ENCODE measurements at regions not wholly inside any gene's neighbourhood (a gene's known extent, or its start where the extent isn't known, plus 50 kb on each side); places are given as distances from the start of the nearest gene placed in this dataset.

DNA sequence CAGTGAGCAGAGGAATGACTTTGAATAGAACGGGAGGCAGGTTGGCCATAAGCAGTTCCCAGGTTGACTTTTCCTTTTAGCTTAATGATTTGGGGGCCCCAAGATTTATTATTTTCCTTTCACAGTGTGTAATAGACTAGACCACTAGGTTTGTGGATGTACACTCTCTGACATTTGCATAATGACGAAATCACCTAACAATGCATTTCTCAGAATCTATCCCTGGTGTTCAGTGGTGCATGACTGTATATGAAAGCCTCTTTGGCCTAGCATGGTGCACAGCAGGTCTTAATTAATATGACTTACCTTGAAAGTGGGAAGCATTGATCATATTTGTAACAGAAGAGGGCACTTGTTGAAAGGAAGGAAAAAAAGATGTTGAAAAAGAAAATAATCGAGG lies 761.9 kb downstream of the TYW1 start:
- DNase-seq (ENCODE audit: low read depth): no peak
- TF ChIP-seq, protein P1, sequence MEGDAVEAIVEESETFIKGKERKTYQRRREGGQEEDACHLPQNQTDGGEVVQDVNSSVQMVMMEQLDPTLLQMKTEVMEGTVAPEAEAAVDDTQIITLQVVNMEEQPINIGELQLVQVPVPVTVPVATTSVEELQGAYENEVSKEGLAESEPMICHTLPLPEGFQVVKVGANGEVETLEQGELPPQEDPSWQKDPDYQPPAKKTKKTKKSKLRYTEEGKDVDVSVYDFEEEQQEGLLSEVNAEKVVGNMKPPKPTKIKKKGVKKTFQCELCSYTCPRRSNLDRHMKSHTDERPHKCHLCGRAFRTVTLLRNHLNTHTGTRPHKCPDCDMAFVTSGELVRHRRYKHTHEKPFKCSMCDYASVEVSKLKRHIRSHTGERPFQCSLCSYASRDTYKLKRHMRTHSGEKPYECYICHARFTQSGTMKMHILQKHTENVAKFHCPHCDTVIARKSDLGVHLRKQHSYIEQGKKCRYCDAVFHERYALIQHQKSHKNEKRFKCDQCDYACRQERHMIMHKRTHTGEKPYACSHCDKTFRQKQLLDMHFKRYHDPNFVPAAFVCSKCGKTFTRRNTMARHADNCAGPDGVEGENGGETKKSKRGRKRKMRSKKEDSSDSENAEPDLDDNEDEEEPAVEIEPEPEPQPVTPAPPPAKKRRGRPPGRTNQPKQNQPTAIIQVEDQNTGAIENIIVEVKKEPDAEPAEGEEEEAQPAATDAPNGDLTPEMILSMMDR (IDR thresholded peaks at IDR 0.05; ENCODE audit: low read length, missing control alignments): no peak
- H3K4me3 ChIP-seq (replicated peaks; ENCODE audit: low read depth, low read length): no peak overlapping the region

DNA sequence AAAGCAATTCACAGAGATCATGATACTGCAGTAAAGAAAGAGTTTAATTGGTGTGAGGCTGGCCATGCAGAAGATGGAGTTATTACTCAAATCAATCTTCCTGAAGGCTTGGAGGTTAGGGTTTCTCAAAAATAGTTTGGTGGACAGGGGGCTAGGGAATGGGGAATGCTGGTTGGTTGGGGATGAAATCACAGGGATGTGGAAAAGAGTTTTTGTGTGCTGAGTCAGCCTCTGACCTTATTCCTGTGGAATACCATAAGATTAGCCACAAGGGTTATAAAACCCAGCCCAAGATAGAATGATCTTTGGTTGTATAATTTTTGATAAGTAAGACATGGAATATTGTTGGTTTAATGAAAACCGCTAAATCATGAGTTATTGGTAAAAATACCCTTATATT lies 764.3 kb downstream of the TYW1 start:
- TF ChIP-seq, protein P1 (IDR thresholded peaks at IDR 0.05; ENCODE audit: low read length, missing control alignments): no peak
- no peak overlapping the region for H3K4me3 ChIP-seq (replicated peaks; ENCODE audit: low read depth, low read length)
- no peak for DNase-seq (ENCODE audit: low read depth)

GRCh38 chr7:67762516-67762915 lies 765.9 kb downstream of the TYW1 start:
- no peak for DNase-seq (ENCODE audit: low read depth)
- H3K4me3 ChIP-seq (replicated peaks; ENCODE audit: low read depth, low read length): no peak overlapping the region
- TF ChIP-seq, protein P1 (IDR thresholded peaks at IDR 0.05; ENCODE audit: low read length, missing control alignments): no peak

GRCh38 chr7:67764289-67764688 lies 767.7 kb downstream of the TYW1 start:
- TF ChIP-seq, protein P1 (IDR thresholded peaks at IDR 0.05; ENCODE audit: low read length, missing control alignments): no peak
- H3K4me3 ChIP-seq (replicated peaks; ENCODE audit: low read depth, low read length): no peak overlapping the region
- no peak for DNase-seq (ENCODE audit: low read depth)

- TF ChIP-seq, protein P1 (IDR thresholded peaks at IDR 0.05; ENCODE audit: low read length, missing control alignments): no peak
- no peak for DNase-seq (ENCODE audit: low read depth)
- H3K4me3 ChIP-seq (replicated peaks; ENCODE audit: low read depth, low read length): no peak overlapping the region
Observed at GRCh38 chr7:67765481-67766175, 769.0 kb downstream of the TYW1 start.

GRCh38 chr7:67766906-67767410 lies 770.3 kb downstream of the TYW1 start:
- H3K4me3 ChIP-seq (replicated peaks; ENCODE audit: low read depth, low read length): no peak overlapping the region
- no peak for DNase-seq (ENCODE audit: low read depth)
- TF ChIP-seq, protein P1 (IDR thresholded peaks at IDR 0.05; ENCODE audit: low read length, missing control alignments): no peak
